Mucosa of descending colon (tissue), 3 donors: ENCODE measurements at regions not wholly inside any gene's neighbourhood (a gene's known extent, or its start where the extent isn't known, plus 50 kb on each side); places are given as distances from the start of the nearest gene placed in this dataset.

Experiments
- ATAC-seq: fragments of 200-7000 bp; cut with Tn5 transposase; one replicate; pipeline ENCODE4 v1.9.1; 2020; ENCODE audit warnings: mild to moderate bottlenecking, moderate library complexity
- DNase-seq, 3 donors: peaks; one replicate each; pipeline ENCODE4 v3.0.0-alpha.2; 2020
- H3K36me3 ChIP-seq: fragments of 200-600 bp; one replicate; pipeline ENCODE4 v1.8.0; 2021; ENCODE audit warnings: low read depth, mild to moderate bottlenecking
- H3K4me1 ChIP-seq: fragments of 200-600 bp; one replicate; pipeline ENCODE4 v1.8.0; 2021; ENCODE audit warnings: low read depth, mild to moderate bottlenecking
- H3K4me3 ChIP-seq: fragments of 200-600 bp; one replicate; pipeline ENCODE4 v1.8.0; 2021; ENCODE audit warnings: mild to moderate bottlenecking
- H3K9me3 ChIP-seq: fragments of 200-600 bp; one replicate; pipeline ENCODE4 v1.8.0; 2021; ENCODE audit warnings: mild to moderate bottlenecking
- CTCF ChIP-seq: fragments of 200-600 bp; IDR thresholded peaks from one replicate; pipeline ENCODE4 v1.8.0; 2022; ENCODE audit warnings: antibody characterized with exemption, mild to moderate bottlenecking
- intact Hi-C, 2 donors: fragments of 100-400 bp; cut with DNase I in 1 of 2; cut with micrococcal nuclease in 1 of 2; formaldehyde crosslinking; loops; one replicate each; pipeline versions ENCODE4 v1.11.0 to v1.11.1; 2022; cut with DNase I, micrococcal nuclease
- donor health status: DM: no; HTN: no; CAD: no; lungs with moderate emphysema.
- donor health status: DM: no; HTN: no; CAD: no.
- donor health status: DM: no; HTN: yes; CAD: no.

GRCh38 chr18:45357686-45358470, 257.4 kb upstream of the SLC14A2 start:
- DNase-seq (no peak), ATAC-seq (no peak)
- Histone ChIP-seq H3K36me3 (no peaks in the 10 kb centered on the region), H3K4me1 (no peaks in the 10 kb centered on the region), H3K9me3 (no peaks in the 10 kb centered on the region), H3K4me3 (no peak overlapping the region)
- TF ChIP-seq CTCF, result no peak
- intact Hi-C loops, result no loop called here

- TF ChIP-seq CTCF, result no peak
These were observed 255.8 kb upstream of the SLC14A2 start for GRCh38 chr18:45359275-45360009.

GRCh38 chr18:45361125-45361851, 254.0 kb upstream of the SLC14A2 start:
- Histone ChIP-seq H3K9me3 (no peaks in the 10 kb centered on the region), H3K4me3 (no peak overlapping the region), H3K36me3 (no peaks in the 10 kb centered on the region), H3K4me1 (no peaks in the 10 kb centered on the region)
- no peak for DNase-seq
- no peak for ATAC-seq
- intact Hi-C loops, result no loop called here
- TF ChIP-seq CTCF, result no peak

More at GRCh38 chr18:45359275-45360009, 255.8 kb upstream of the SLC14A2 start:
- intact Hi-C loops, result no loop called here
- peak; percentile 49 to 63 (median 58) for DNase-seq
- H3K9me3 ChIP-seq, result no peaks in the 10 kb centered on the region
- H3K36me3 ChIP-seq, result no peaks in the 10 kb centered on the region
- peak; percentile 96 for ATAC-seq
- no peak overlapping the region for H3K4me3 ChIP-seq
- no peaks in the 10 kb centered on the region for H3K4me1 ChIP-seq

- Histone ChIP-seq H3K4me3 (no peak overlapping the region), H3K36me3 (no peaks in the 10 kb centered on the region), H3K4me1 (no peaks in the 10 kb centered on the region), H3K9me3 (no peaks in the 10 kb centered on the region)
- no peak for TF ChIP-seq CTCF
- no peak for DNase-seq
- no peak for ATAC-seq
- intact Hi-C loops, result no loop called here
These were observed 252.1 kb upstream of the SLC14A2 start for GRCh38 chr18:45363196-45363595.

- DNase-seq, result no peak
- ATAC-seq, result no peak
- no peaks in the 10 kb centered on the region for H3K36me3 ChIP-seq
- TF ChIP-seq CTCF, result no peak
- no peak overlapping the region for H3K4me3 ChIP-seq
- no peaks in the 10 kb centered on the region for H3K9me3 ChIP-seq
- H3K4me1 ChIP-seq, result no peaks in the 10 kb centered on the region
- intact Hi-C loops, result no loop called here
These were observed 249.4 kb upstream of the SLC14A2 start for GRCh38 chr18:45365835-45366234.
